ENCODE measurements at regions not wholly inside any gene's neighbourhood (a gene's known extent, or its start where the extent isn't known, plus 50 kb on each side); places are given as distances from the start of the nearest gene placed in this dataset.
"Not testable (repeated sequence)": the region's sequence is repeated elsewhere in the genome, so short reads cannot be mapped to it uniquely, and the experiment has no call there.

GRCh38 chr7:131937868-131938267 is 381.4 kb upstream of the PODXL start:
- DNase-seq (ENCODE audit: low spot score) = no peak

- DNase-seq (ENCODE audit: low spot score) = no peak
Measured at GRCh38 chr7:131935180-131935579, 378.8 kb upstream of the PODXL start.

GRCh38 chr7:131934452-131934851 is 378.0 kb upstream of the PODXL start:
- no peak for DNase-seq (ENCODE audit: low spot score)

GRCh38 chr7:131933751-131934289 is 377.4 kb upstream of the PODXL start:
- DNase-seq (ENCODE audit: low spot score) = no peak

GRCh38 chr7:131933219-131933618 is 376.8 kb upstream of the PODXL start:
- DNase-seq (ENCODE audit: low spot score) = not testable (repeated sequence)

- no peak for DNase-seq (ENCODE audit: low spot score)
Measured at GRCh38 chr7:131932271-131932670, 375.8 kb upstream of the PODXL start.

GRCh38 chr7:131931370-131931769 is 374.9 kb upstream of the PODXL start:
- DNase-seq (ENCODE audit: low spot score) = peak; percentile 26

GRCh38 chr7:131929632-131930031 is 373.2 kb upstream of the PODXL start:
- DNase-seq (ENCODE audit: low spot score) = no peak

- no peak for DNase-seq (ENCODE audit: low spot score)
Measured at GRCh38 chr7:131927770-131928423, 371.5 kb upstream of the PODXL start.

GRCh38 chr7:131925636-131926035 is 369.2 kb upstream of the PODXL start:
- no peak for DNase-seq (ENCODE audit: low spot score)

GRCh38 chr7:131924857-131925256 is 368.4 kb upstream of the PODXL start:
- no peak for DNase-seq (ENCODE audit: low spot score)

GRCh38 chr7:131922948-131923347 is 366.5 kb upstream of the PODXL start:
- not testable (repeated sequence) for DNase-seq (ENCODE audit: low spot score)

GRCh38 chr7:131921016-131921415 is 364.6 kb upstream of the PODXL start:
- no peak for DNase-seq (ENCODE audit: low spot score)

GRCh38 chr7:131919920-131920709 is 363.7 kb upstream of the PODXL start:
- DNase-seq (ENCODE audit: low spot score) = no peak

GRCh38 chr7:131911112-131911511 is 354.7 kb upstream of the PODXL start:
- DNase-seq (ENCODE audit: low spot score) = no peak

GRCh38 chr7:131909151-131909768 is 352.8 kb upstream of the PODXL start:
- DNase-seq (ENCODE audit: low spot score) = no peak

GRCh38 chr7:131908714-131909113 is 352.3 kb upstream of the PODXL start:
- DNase-seq (ENCODE audit: low spot score) = no peak

GRCh38 chr7:131905471-131905973 is 349.1 kb upstream of the PODXL start:
- no peak for DNase-seq (ENCODE audit: low spot score)

GRCh38 chr7:131904760-131905327 is 348.4 kb upstream of the PODXL start:
- no peak for DNase-seq (ENCODE audit: low spot score)

- DNase-seq (ENCODE audit: low spot score) = no peak
Measured at GRCh38 chr7:131903315-131903714, 346.9 kb upstream of the PODXL start.

GRCh38 chr7:131900785-131901287 is 344.4 kb upstream of the PODXL start:
- no peak for DNase-seq (ENCODE audit: low spot score)

All from AG20443 (cell line).